ENCODE measurements at regions not wholly inside any gene's neighbourhood (a gene's known extent, or its start where the extent isn't known, plus 50 kb on each side); places are given as distances from the start of the nearest gene placed in this dataset.
"Not testable (repeated sequence)": the region's sequence is repeated elsewhere in the genome, so short reads cannot be mapped to it uniquely, and the experiment has no call there.

DNA sequence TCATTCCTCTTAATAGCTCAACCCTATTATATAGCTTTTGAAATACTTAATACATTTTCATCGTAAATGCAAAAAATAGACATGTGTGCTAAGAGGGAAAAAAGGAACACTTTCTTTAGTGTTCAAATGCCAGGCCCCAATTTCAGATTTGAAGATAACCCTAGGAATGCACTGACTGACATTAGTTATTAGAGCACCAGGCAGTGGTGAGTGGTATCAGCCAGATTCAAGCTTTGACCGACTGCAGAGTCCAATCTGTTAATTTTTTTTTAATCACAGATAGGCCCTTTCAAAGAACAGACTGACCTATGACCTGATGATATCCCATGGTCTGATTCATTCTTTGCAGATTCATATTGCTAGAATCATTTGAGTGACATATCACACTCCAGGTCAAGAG is 874.2 kb upstream of the CHORDC1 start:
- no peak for DNase-seq

DNA sequence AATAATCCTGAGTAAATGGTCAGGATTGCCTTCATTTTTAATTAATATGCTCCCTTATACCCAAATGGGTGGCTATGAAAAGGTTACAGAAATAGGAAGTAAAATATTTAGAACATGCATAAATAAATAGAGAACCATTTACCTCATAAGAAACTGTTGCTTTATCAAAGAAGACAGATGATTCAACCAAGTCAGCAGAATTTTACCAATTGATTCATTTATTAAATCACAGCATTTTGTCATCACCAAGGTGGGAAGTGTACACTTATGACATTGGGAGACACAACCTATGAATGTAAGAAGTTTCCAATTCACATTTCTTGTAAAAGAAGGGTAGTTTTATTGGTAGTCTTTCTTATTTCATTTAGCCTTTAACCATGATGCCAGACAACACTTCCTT is 870.3 kb upstream of the CHORDC1 start:
- no peak for DNase-seq

- DNase-seq: no peak
Measured at GRCh38 chr11:91091563-91091962, 868.7 kb upstream of the CHORDC1 start.

GRCh38 chr11:91086028-91086427 is 863.2 kb upstream of the CHORDC1 start:
- DNase-seq: no peak

- no peak for DNase-seq
Measured at GRCh38 chr11:91082255-91082654, 859.4 kb upstream of the CHORDC1 start.

- peak; percentile 4 for DNase-seq
Measured at GRCh38 chr11:91081440-91082043, 858.7 kb upstream of the CHORDC1 start.

GRCh38 chr11:91078221-91078620 is 855.4 kb upstream of the CHORDC1 start:
- DNase-seq: no peak

DNA sequence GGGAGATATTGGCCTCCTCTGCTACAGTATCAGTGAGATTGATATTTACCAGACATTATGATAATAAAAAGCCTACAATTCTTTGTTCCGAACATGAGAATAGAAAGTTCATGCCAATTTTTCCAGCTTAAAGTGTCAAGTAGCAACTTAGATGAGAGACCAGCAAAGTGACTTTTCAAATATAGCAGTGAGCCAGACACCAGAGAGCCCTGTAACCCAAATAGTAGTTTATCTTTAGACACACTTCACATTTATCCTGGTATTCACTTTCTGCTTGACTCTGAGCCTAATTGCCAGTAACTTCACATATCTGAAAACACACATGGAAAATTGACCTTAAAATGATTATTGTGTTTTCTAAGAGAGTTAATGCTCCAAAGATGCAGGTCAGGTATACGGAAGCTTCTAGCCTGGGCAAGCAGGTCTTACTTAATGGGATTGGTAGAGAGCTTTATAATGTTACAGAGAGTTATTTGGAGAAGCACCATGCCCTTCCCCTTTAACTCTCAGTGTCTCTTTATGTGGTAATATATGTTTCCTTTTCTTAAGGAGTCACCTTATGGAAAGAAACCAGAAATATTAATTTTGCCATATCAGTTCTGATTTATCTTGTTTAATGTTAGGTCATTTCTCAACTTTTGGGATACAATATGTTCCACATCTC is 852.3 kb upstream of the CHORDC1 start:
- DNase-seq: no peak

GRCh38 chr11:91067666-91068065 is 844.8 kb upstream of the CHORDC1 start:
- DNase-seq: no peak

DNA sequence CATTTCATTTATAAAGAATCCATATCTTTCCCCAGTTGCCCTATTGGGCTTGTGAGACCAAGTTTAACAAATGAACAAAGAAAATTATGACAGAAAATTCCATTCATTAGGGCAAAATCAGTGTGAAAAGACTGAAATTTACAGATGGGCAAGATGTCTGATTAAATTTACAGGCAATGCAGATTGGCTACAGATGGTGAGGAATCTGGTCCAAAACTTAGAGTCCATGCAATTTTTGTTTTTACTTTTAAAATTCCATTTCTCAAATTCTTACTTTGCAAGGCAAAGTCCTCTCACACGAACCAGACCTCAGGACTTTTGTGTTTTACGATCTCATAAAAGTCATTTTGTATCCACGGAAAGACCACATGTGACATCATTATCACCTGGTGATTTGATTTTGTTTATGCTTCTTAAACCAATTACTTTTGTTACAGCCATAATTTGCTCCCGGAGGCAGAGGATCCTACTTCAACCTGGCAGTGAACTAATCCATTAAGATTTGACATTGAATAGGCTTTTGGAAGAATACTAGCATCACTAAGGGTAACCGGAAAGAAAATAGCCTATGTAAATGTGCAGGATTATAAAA is 843.7 kb upstream of the CHORDC1 start:
- no peak for DNase-seq

DNA sequence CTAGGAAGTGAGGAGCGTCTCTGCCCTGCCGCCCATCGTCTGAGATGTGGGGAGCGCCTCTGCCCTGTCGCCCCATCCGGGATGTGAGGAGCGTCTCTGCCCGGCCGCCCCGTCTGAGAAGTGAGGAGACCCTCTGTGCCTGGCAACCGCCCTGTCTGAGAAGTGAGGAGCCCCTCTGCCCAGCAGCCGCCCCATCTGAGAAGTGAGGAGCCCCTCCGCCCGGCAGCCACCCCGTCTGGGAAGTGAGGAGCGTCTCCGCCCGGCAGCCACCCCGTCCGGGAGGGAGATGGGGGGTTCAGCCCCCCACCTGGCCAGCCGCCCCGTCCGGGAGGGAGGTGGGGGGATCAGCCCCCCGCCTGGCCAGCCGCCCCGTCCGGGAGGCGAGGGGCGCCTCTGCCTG is 840.5 kb upstream of the CHORDC1 start:
- not testable (repeated sequence) for DNase-seq

DNA sequence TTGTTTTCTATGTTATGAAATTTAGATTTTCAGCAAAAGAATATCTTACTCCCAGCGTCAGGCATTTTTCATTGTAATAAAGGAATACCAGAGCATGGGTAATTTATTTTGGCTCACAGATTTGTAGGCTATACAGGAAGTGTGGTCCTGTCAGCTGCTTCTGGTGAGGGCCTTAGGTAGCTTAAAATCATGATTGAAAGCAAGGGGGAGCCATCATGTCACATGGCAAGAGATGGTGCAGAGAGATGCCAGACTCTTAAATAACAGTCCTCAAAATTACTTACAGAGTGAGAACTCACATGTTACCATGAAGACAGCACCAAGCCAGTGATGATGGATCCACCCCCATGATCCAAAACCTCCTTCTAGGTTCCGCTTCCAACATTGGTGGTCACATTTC is 825.0 kb upstream of the CHORDC1 start:
- DNase-seq: no peak

DNA sequence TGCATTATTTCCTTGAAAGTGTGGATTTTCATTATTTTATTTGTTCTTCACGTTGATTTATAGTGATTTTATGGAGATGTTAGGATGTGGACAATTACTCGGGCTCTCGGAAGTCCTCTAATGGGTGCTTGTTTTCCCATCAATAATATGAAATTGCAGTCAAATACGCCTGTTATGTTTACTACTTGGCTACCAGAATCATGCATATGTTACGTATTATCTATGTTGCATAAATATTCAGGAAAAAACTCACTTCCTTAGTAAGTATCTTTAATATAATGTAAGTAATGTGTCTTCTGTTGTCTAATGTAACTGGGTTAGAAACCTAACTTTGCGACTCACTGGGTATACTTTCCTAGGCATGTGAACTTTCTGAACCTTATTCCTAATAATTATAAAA is 823.4 kb upstream of the CHORDC1 start:
- DNase-seq: no peak

GRCh38 chr11:91041626-91042025 is 818.8 kb upstream of the CHORDC1 start:
- DNase-seq: no peak

- no peak for DNase-seq
Measured at GRCh38 chr11:91023731-91024130, 800.9 kb upstream of the CHORDC1 start.

DNA sequence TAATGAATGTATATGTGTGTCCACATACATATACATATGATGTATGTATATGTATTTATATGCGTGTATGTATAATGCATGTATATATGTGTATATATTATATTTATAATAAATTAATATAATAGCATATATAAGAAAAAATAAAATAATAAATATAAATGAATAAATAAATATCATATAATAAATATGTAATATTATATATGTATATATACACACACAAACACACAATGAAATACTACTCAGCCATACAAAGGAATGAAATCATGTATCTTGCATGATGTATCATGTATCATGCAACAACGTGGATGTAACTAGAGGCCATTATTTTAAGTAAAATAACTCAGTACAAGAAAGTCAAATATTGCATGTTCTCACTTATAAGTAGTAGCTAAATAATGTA is 788.7 kb upstream of the CHORDC1 start:
- DNase-seq: no peak

GRCh38 chr11:91005458-91005857 is 782.6 kb upstream of the CHORDC1 start:
- no peak for DNase-seq

DNA sequence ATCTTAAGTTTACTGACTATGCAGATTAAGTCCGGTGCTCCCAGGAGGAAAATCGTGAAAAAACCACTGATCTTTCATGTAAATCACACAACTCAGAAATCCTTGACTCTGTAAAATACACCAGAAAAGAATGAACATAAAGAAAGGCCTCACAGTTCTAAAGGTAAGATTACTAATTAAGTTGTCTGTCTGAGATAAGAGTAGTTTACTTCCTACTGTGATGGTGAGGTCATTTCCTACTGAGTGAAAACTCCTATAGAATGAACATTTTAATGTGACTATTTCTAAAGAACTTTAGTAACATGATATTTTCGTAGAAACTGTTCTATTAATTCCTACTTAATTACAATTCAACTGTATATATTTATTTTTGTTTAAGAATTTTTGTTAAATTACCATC is 774.4 kb upstream of the CHORDC1 start:
- peak; percentile 9 for DNase-seq

GRCh38 chr11:90972159-90972558 is 749.3 kb upstream of the CHORDC1 start:
- DNase-seq: not testable (repeated sequence)

DNA sequence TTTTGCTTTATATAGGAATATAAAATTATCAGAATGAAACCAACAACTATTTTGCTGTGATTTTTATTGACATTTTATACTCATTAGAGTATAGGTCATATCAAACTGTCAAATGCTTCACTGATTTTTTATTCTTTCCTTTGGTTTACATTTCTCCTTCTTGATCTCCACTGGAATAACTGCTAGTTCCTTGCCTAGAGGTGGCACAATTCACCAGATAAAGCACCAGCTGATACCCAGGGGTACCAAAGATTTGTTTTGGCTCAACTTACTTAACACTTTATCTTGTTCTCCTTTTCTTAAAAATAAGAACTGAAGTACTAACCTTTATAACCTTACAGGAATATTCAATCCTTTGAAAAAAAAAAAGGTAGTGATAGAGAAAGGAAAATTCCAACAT is 725.1 kb upstream of the CHORDC1 start:
- no peak for DNase-seq

GRCh38 chr11:90930252-90930651 is 707.4 kb upstream of the CHORDC1 start:
- no peak for DNase-seq

DNA sequence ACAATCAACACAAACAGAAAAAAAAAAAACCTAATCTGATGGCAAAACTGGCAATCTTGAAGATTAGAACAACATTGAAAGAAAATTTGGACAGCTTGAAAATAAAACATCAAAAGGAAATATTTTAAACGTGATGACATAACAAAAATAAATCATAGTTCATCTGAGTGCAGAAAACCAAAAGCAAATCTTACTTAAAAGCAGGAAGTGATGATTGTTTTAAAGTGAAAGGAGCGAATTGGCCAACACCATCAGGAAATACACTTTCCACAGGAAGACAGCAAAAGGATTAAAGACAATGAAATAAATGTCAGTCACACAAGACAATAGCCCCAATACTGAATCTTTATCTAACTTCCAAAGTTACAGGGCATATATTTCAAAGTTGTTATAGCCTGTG is 696.5 kb upstream of the CHORDC1 start:
- no peak for DNase-seq

DNA sequence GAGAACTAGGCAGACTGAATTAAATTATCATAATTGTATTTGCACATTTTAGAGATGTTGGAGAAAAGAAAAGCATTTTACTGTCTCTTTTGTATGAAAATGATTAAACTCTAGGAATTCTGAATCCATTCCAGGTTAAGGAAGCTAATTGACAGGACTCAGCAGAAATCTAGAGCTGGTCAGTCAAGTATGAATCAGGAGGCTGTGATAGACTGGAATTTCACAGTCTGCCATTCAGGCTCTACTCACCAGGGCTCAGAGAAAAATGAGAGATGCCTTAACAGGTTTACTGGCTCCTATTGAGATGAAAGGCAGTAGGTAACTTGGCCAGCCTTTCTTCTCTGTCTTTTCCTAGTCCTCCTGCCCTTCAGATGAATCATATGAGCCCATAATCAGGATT is 693.9 kb upstream of the CHORDC1 start:
- no peak for DNase-seq

- no peak for DNase-seq
Measured at GRCh38 chr11:90913131-90913668, 690.4 kb upstream of the CHORDC1 start.

Data from NCI-H146 (cell line).